A549 (cell line): ENCODE measurements at regions not wholly inside any gene's neighbourhood (a gene's known extent, or its start where the extent isn't known, plus 50 kb on each side); places are given as distances from the start of the nearest gene placed in this dataset.

Experiments used
- ATAC-seq, 2 experiments: fragments of 200-7000 bp in 1 of 2; fragments of >200 bp in 1 of 2; cut with Nextera tagmentation in 1 of 2; cut with Tn5 transposase in 1 of 2; 3 replicates each; pipeline versions ENCODE4 v1.8.0 to v1.9.1; 2018 to 2020; ENCODE audit warnings: mild to moderate bottlenecking in 1 of 2, moderate library complexity in 1 of 2
- CTCF ChIA-PET: fragments of 300-600 bp; sonication (Branson Sonifier 250); formaldehyde crosslinking; extraction: SDS; loops from one replicate; lab custom pipeline; 2021; ENCODE audit warnings: antibody characterized with exemption, inconsistent platforms; lab: Yijun Ruan, JAX
- POLR2A ChIA-PET: fragments of 350-600 bp; formaldehyde crosslinking; extraction: SDS; loops from one replicate; lab custom pipeline; 2021; ENCODE audit warnings: antibody characterized with exemption, inconsistent platforms; lab: Yijun Ruan, JAX
- DNase-seq, 2 experiments: peaks; one replicate each; pipeline versions ENCODE4 v3.0.0 to v3.0.0-alpha.2; 2011 to 2016; ENCODE audit warnings: low read depth in 1 of 2, low spot score in 1 of 2
- FAIRE-seq: peaks from 2 replicates; lab custom pipeline; 2011; peaks lifted over from hg19 to GRCh38; lab: Jason Lieb, UNC
- H3K27ac ChIP-seq, 2 experiments: fragments of >200 bp; sonication (Bioruptor Twin); formaldehyde crosslinking; 3 replicates each; pipeline ENCODE4 v1.5.1; 2016 to 2017
- H3K4me1 ChIP-seq: fragments of >200 bp; sonication (Bioruptor Twin); formaldehyde crosslinking; 3 replicates; pipeline ENCODE4 v1.6.1; 2016
- H3K4me2 ChIP-seq: fragments of >200 bp; sonication (Bioruptor Twin); formaldehyde crosslinking; 3 replicates; pipeline ENCODE4 v1.6.1; 2016
- H3K4me3 ChIP-seq: fragments of >200 bp; sonication (Bioruptor Twin); formaldehyde crosslinking; 3 replicates; pipeline ENCODE4 v1.5.1; 2016
- H3K9me3 ChIP-seq: fragments of >200 bp; sonication (Bioruptor Twin); formaldehyde crosslinking; 3 replicates; pipeline ENCODE4 v1.6.1; 2016
- CBX2 ChIP-seq: fragments of 200-600 bp; sonication (generic); IDR thresholded peaks from 2 replicates; pipeline ENCODE4 v1.6.1; 2016; ENCODE audit warnings: low read depth, mild to moderate bottlenecking, borderline replicate concordance
- CBX8 ChIP-seq: fragments of 200-600 bp; sonication (generic); IDR thresholded peaks from 2 replicates; pipeline ENCODE4 v1.6.1; 2016
- CHD2 ChIP-seq: fragments of 150-350 bp; IDR thresholded peaks from 2 replicates; pipeline ENCODE4 v1.6.1; 2014; ENCODE audit warnings: low read length; ENCODE audit not compliant: partially characterized antibody
- CHD4 ChIP-seq: fragments of 200-600 bp; sonication (generic); IDR thresholded peaks from 2 replicates; pipeline ENCODE4 v1.6.1; 2016; ENCODE audit warnings: antibody characterized with exemption, mild to moderate bottlenecking, borderline replicate concordance
- EHMT2 ChIP-seq: fragments of 200-600 bp; sonication (generic); IDR thresholded peaks from 2 replicates; pipeline ENCODE4 v1.6.1; 2016; ENCODE audit warnings: antibody characterized with exemption, low read depth, mild to moderate bottlenecking, moderate library complexity
- ELK1 ChIP-seq: fragments of 150-350 bp; IDR thresholded peaks from 2 replicates; pipeline ENCODE4 v1.6.1; 2014; ENCODE audit warnings: low read depth, mild to moderate bottlenecking, low read length
- EP300 ChIP-seq, 2 experiments: fragments of >200 bp; sonication (Bioruptor Twin); formaldehyde crosslinking; IDR thresholded peaks; 2 replicates in 1 of 2; 3 replicates in 1 of 2; pipeline ENCODE4 v1.6.1; 2016 to 2017
- ESRRA ChIP-seq: fragments of 150-350 bp; IDR thresholded peaks from 2 replicates; pipeline ENCODE4 v1.6.1; 2014; ENCODE audit warnings: mild to moderate bottlenecking, low read length, borderline replicate concordance
- FOSL2 ChIP-seq, 2 experiments: fragments of 450-650 bp in 1 of 2; fragments of >200 bp in 1 of 2; sonication (Bioruptor Twin) in 1 of 2; formaldehyde crosslinking; IDR thresholded peaks; 2 replicates each; pipeline versions ENCODE4 v1.5.0 to v1.6.1; 2016 to 2020; ENCODE audit warnings: mild to moderate bottlenecking in 1 of 2, moderate library complexity in 1 of 2
- FOXS1 ChIP-seq: fragments of 250-450 bp; sonication (Bioruptor Pico); IDR thresholded peaks from 2 replicates; pipeline ENCODE4 v1.5.0; 2020; ENCODE audit warnings: mild to moderate bottlenecking, moderate library complexity
- HES2 ChIP-seq: fragments of >200 bp; sonication (Bioruptor Twin); formaldehyde crosslinking; IDR thresholded peaks from 2 replicates; pipeline ENCODE4 v1.6.1; 2016
- HOXA7 ChIP-seq: fragments of 250-450 bp; sonication (Bioruptor Pico); IDR thresholded peaks from 2 replicates; pipeline ENCODE4 v1.5.0; 2020; ENCODE audit warnings: mild to moderate bottlenecking, moderate library complexity
- JUN ChIP-seq, 2 experiments: fragments of >200 bp; sonication (Bioruptor Twin); formaldehyde crosslinking; IDR thresholded peaks; 2 replicates in 1 of 2; 3 replicates in 1 of 2; pipeline ENCODE4 v1.6.1; 2016 to 2017
- KDM1A ChIP-seq: fragments of 200-600 bp; sonication (generic); IDR thresholded peaks from 2 replicates; pipeline ENCODE4 v1.6.1; 2016; ENCODE audit warnings: low read depth, mild to moderate bottlenecking
- MAZ ChIP-seq: fragments of 150-350 bp; IDR thresholded peaks from 2 replicates; pipeline ENCODE4 v1.6.1; 2014; ENCODE audit warnings: antibody characterized with exemption, low read depth, low read length, borderline replicate concordance
- NFE2L2 ChIP-seq: fragments of 150-350 bp; conservative IDR thresholded peaks from 2 replicates; pipeline ENCODE4 v1.6.1; 2014; ENCODE audit warnings: low read length
- NR3C1 ChIP-seq: fragments of >200 bp; sonication (Bioruptor Twin); formaldehyde crosslinking; IDR thresholded peaks from 3 replicates; pipeline ENCODE4 v1.6.1; 2017
- POLR2A ChIP-seq: IDR thresholded peaks from 2 replicates; pipeline ENCODE4 v1.6.1; 2012; ENCODE audit warnings: mild to moderate bottlenecking, low read length
- POLR2AphosphoS2 ChIP-seq: conservative IDR thresholded peaks from 2 replicates; pipeline ENCODE4 v1.6.1; 2012; ENCODE audit warnings: low read length, improper control_type of control experiment, inconsistent platforms
- RAD21 ChIP-seq, 2 experiments: fragments of >200 bp in 1 of 2; sonication (Bioruptor Twin) in 1 of 2; formaldehyde crosslinking in 1 of 2; IDR thresholded peaks in 1 of 2; conservative IDR thresholded peaks in 1 of 2; 2 replicates in 1 of 2; 3 replicates in 1 of 2; pipeline ENCODE4 v1.6.1; 2012 to 2018; ENCODE audit warnings: inconsistent platforms in 1 of 2
- TP53 ChIP-seq: fragments of 250-450 bp; sonication (Bioruptor Pico); IDR thresholded peaks from 2 replicates; pipeline ENCODE4 v1.5.0; 2021; ENCODE audit warnings: mild to moderate bottlenecking, moderate library complexity
- ZNF302 ChIP-seq: fragments of 250-450 bp; sonication (Bioruptor Pico); IDR thresholded peaks from 2 replicates; pipeline ENCODE4 v1.9.0; 2021; ENCODE audit warnings: inconsistent platforms, mild to moderate bottlenecking, moderate library complexity
- WGBS: methylation state at CpG from one replicate; pipeline ENCODE4 v1.1.6; 2017; ENCODE audit errors: missing lambda C conversion rate; 5-methylcytosine and 5-hydroxymethylcytosine counted together

GRCh38 chr6:6835223-6835503 lies 246.6 kb downstream of the LY86 start:
- WGBS, result 50% methylated on average over 1 of the region's 1 CpG
- FAIRE-seq, result no peak
- no peak overlapping the region for H3K4me2 ChIP-seq

GRCh38 chr6:6836609-6837406 lies 248.3 kb downstream of the LY86 start:
- WGBS, result 24% methylated on average over 3 of the region's 3 CpGs
- no peak for DNase-seq
- Histone ChIP-seq H3K9me3 (no peaks in the 10 kb centered on the region), H3K27ac (no peak overlapping the region), H3K4me1 (no peaks in the 10 kb centered on the region), H3K4me3 (no peak overlapping the region), H3K4me2 (no peak overlapping the region)
- no peak for ATAC-seq
- CTCF ChIA-PET, result no interaction called here
- no peak for FAIRE-seq
- POLR2A ChIA-PET, result no interaction called here
- no peak for TF ChIP-seq EHMT2

More at GRCh38 chr6:6835223-6835503, 246.6 kb downstream of the LY86 start:
- DNase-seq (no peak), ATAC-seq (no peak)
- no peak overlapping the region for H3K27ac ChIP-seq
- TF ChIP-seq CBX2 (no peak), HOXA7 (CRISPR knock-in tag) (no peak), CHD2 (no peak), RAD21 (conservative IDR thresholded peaks at IDR 0.05 in 1 of 2, IDR thresholded peaks at IDR 0.05 in 1 of 2) (no peak), ESRRA (no peak), FOSL2 (IDR thresholded peaks at IDR 0.05) (no peak), FOSL2 (CRISPR knock-in tag; IDR thresholded peaks at IDR 0.05) (no peak), NFE2L2 (no peak), CHD4 (no peak), POLR2A (no peak), JUN (IDR thresholded peaks at IDR 0.05) (no peak), ZNF302 (no peak), EP300 (IDR thresholded peaks at IDR 0.05) (no peak), TP53 (no peak), POLR2AphosphoS2 (no peak), FOXS1 (CRISPR knock-in tag) (no peak), NR3C1 (no peak), HES2 (no peak), ELK1 (no peak)
- CTCF ChIA-PET, result no interaction called here
- H3K9me3 ChIP-seq, result no peaks in the 10 kb centered on the region
- no peak overlapping the region for H3K4me3 ChIP-seq
- POLR2A ChIA-PET, result no interaction called here
- H3K4me1 ChIP-seq, result no peaks in the 10 kb centered on the region

- TF ChIP-seq MAZ, result no peak
- TF ChIP-seq POLR2A, result no peak
- TF ChIP-seq KDM1A, result no peak
- TF ChIP-seq CBX8, result no peak
- ATAC-seq, result no peak
- FAIRE-seq, result no peak
- ChIA-PET POLR2A (no interaction called here), CTCF (no interaction called here)
- Histone ChIP-seq H3K9me3 (no peaks in the 10 kb centered on the region), H3K4me1 (no peaks in the 10 kb centered on the region), H3K4me3 (no peak overlapping the region), H3K27ac (no peak overlapping the region), H3K4me2 (no peak overlapping the region)
- 40% methylated on average over 4 of the region's 4 CpGs for WGBS
- DNase-seq, result no peak
Observed at GRCh38 chr6:6837541-6838080, 249.1 kb downstream of the LY86 start.
